H1 (cell line): ENCODE measurements at regions not wholly inside any gene's neighbourhood (a gene's known extent, or its start where the extent isn't known, plus 50 kb on each side); places are given as distances from the start of the nearest gene placed in this dataset.

Source experiments
- GABPA ChIP-seq: IDR thresholded peaks from 2 replicates; pipeline ENCODE4 v1.6.1; 2011; ENCODE audit warnings: mild to moderate bottlenecking, low read length, moderate library complexity, borderline replicate concordance; ENCODE audit not compliant: insufficient read depth
- MAX ChIP-seq: IDR thresholded peaks from 2 replicates; pipeline ENCODE4 v1.6.1; 2012; ENCODE audit warnings: inconsistent platforms
- TBP ChIP-seq: IDR thresholded peaks from 2 replicates; pipeline ENCODE4 v1.6.1; 2011; ENCODE audit warnings: low read depth, low read length, improper control_type of control experiment

DNA sequence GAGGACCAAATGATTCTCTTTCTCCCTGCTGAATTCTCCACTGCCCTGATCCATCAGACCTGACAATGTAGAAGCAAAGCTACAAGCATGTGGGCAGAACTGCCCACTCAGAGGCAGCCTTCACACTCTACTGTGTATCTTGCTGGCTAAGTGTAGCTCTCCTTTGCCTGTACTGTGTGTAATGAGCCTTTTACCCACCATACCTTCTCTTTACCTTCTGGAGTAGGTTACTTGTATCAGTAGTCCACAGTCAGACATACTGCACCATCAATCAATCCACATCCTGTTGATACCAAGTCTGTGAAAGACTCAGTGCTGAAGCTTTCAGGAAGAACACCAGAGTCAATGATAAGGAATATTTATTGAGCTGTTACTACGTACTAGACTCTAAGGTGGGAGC lies 440.7 kb upstream of the ARHGEF26 start (continued):
- no peak for TF ChIP-seq GABPA
- no peak for TF ChIP-seq TBP
- no peak for TF ChIP-seq MAX
